Breast epithelium (tissue), 3 donors: ENCODE measurements at regions not wholly inside any gene's neighbourhood (a gene's known extent, or its start where the extent isn't known, plus 50 kb on each side); places are given as distances from the start of the nearest gene placed in this dataset.

Experiments
- POLR2A ChIP-seq: fragments of 450-650 bp; IDR thresholded peaks from one replicate; pipeline ENCODE4 v1.6.1; 2016; ENCODE audit warnings: antibody characterized with exemption, mild to moderate bottlenecking, moderate library complexity
- POLR2AphosphoS5 ChIP-seq, 3 donors: sonication (generic); formaldehyde crosslinking; IDR thresholded peaks; one replicate each; pipeline ENCODE4 v1.6.1; 2017; ENCODE audit warnings: antibody characterized with exemption in 3 of 3
- TF ChIP-seq, protein P1 (sequence below), 3 donors: fragments of 450-650 bp; IDR thresholded peaks; one replicate each; pipeline ENCODE4 v1.5.1; 2016 to 2017; ENCODE audit warnings: antibody characterized with exemption in 3 of 3, mild to moderate bottlenecking in 3 of 3, moderate library complexity in 3 of 3

DNA sequence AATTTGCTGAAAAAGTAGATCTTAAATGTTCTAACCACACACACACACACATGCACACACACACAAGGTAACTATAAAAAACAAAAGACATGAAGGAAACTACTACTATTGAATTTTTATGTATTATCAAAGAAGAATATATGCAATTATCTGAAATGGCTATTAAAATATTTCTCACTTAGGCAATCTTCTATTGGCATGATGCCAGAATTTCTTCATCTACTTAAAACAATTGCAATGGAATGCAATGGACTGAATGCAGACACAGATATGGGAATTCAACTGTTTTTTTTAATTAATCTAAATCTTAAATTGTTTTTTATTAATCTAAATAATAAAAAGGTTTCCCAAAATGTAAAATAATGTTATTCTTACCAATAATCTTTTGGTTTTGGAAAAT lies 152.6 kb upstream of the SMLR1 start:
- TF ChIP-seq, protein P1, sequence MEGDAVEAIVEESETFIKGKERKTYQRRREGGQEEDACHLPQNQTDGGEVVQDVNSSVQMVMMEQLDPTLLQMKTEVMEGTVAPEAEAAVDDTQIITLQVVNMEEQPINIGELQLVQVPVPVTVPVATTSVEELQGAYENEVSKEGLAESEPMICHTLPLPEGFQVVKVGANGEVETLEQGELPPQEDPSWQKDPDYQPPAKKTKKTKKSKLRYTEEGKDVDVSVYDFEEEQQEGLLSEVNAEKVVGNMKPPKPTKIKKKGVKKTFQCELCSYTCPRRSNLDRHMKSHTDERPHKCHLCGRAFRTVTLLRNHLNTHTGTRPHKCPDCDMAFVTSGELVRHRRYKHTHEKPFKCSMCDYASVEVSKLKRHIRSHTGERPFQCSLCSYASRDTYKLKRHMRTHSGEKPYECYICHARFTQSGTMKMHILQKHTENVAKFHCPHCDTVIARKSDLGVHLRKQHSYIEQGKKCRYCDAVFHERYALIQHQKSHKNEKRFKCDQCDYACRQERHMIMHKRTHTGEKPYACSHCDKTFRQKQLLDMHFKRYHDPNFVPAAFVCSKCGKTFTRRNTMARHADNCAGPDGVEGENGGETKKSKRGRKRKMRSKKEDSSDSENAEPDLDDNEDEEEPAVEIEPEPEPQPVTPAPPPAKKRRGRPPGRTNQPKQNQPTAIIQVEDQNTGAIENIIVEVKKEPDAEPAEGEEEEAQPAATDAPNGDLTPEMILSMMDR (IDR thresholded peaks at IDR 0.05): no peak
- TF ChIP-seq POLR2A: no peak
- no peak for TF ChIP-seq POLR2AphosphoS5 (IDR thresholded peaks at IDR 0.05)
